ENCODE measurements at regions not wholly inside any gene's neighbourhood (a gene's known extent, or its start where the extent isn't known, plus 50 kb on each side); places are given as distances from the start of the nearest gene placed in this dataset.

DNA sequence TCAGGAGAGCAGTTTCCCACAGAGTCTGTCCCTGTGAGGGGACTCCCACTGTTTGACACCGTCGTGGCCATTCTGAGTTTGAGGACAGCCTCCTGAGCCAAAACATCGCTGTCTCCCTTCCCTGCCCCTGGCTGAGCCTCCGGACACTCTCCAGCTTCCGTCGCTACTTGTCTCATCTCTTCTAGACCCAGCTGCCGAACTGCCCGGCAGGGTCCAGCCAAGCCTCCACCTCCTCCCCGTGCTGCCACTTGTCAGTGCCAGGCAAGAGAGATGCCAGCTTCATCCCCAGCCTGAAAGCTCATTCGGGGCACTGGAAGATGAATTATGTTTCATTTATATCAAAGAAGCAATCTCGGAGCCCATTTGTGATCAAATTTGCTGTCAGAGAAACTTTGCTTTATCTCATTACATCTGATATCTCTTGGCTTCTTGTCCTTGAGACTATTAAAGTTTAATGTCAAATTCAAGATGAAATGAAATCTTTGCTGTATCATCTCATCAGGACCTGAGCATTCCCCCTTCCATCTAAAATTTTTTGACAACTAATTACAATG is 283.9 kb downstream of the BUD13 start:
- no peaks in the 10 kb centered on the region for H3K4me1 ChIP-seq
- no peak for TF ChIP-seq EP300 (IDR thresholded peaks at IDR 0.05)
- TF ChIP-seq POLR2AphosphoS5 (IDR thresholded peaks at IDR 0.05): no peak
- TF ChIP-seq, protein P1, sequence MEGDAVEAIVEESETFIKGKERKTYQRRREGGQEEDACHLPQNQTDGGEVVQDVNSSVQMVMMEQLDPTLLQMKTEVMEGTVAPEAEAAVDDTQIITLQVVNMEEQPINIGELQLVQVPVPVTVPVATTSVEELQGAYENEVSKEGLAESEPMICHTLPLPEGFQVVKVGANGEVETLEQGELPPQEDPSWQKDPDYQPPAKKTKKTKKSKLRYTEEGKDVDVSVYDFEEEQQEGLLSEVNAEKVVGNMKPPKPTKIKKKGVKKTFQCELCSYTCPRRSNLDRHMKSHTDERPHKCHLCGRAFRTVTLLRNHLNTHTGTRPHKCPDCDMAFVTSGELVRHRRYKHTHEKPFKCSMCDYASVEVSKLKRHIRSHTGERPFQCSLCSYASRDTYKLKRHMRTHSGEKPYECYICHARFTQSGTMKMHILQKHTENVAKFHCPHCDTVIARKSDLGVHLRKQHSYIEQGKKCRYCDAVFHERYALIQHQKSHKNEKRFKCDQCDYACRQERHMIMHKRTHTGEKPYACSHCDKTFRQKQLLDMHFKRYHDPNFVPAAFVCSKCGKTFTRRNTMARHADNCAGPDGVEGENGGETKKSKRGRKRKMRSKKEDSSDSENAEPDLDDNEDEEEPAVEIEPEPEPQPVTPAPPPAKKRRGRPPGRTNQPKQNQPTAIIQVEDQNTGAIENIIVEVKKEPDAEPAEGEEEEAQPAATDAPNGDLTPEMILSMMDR (IDR thresholded peaks at IDR 0.05): no peak
- no peak for TF ChIP-seq POLR2A (IDR thresholded peaks at IDR 0.05)
- 79 to 80% methylated on average over 11 of the region's 11 CpGs for WGBS, 2 donors
- H3K27me3 ChIP-seq: no peaks in the 10 kb centered on the region
- H3K27ac ChIP-seq: no peak overlapping the region
- no peak for DNase-seq
- ATAC-seq (ENCODE audit: low FRiP score in 2 of 2): no peak
- no peaks in the 10 kb centered on the region for H3K36me3 ChIP-seq
- H3K9me3 ChIP-seq: no peaks in the 10 kb centered on the region
- no peak overlapping the region for H3K4me3 ChIP-seq

- H3K4me1 ChIP-seq: no peaks in the 10 kb centered on the region
- ATAC-seq (ENCODE audit: low FRiP score in 2 of 2): no peak
These were observed 287.4 kb downstream of the BUD13 start for GRCh38 chr11:116485425-116485824.

GRCh38 chr11:116482716-116483115 is 290.1 kb downstream of the BUD13 start:
- 95 to 100% methylated on average over 1 to 4 of the region's 4 CpGs for WGBS, 2 donors

More at GRCh38 chr11:116485425-116485824, 287.4 kb downstream of the BUD13 start:
- TF ChIP-seq POLR2A (IDR thresholded peaks at IDR 0.05) (no peak), POLR2AphosphoS5 (IDR thresholded peaks at IDR 0.05) (no peak), EP300 (IDR thresholded peaks at IDR 0.05) (no peak)
- TF ChIP-seq, protein P1 (IDR thresholded peaks at IDR 0.05): no peak
- no peak for DNase-seq
- no peak overlapping the region for H3K4me3 ChIP-seq
- WGBS, 2 donors: 88 to 89% methylated on average over 4 of the region's 4 CpGs
- no peaks in the 10 kb centered on the region for H3K9me3 ChIP-seq
- H3K27me3 ChIP-seq: no peaks in the 10 kb centered on the region
- no peaks in the 10 kb centered on the region for H3K36me3 ChIP-seq
- H3K27ac ChIP-seq: no peak overlapping the region

DNA sequence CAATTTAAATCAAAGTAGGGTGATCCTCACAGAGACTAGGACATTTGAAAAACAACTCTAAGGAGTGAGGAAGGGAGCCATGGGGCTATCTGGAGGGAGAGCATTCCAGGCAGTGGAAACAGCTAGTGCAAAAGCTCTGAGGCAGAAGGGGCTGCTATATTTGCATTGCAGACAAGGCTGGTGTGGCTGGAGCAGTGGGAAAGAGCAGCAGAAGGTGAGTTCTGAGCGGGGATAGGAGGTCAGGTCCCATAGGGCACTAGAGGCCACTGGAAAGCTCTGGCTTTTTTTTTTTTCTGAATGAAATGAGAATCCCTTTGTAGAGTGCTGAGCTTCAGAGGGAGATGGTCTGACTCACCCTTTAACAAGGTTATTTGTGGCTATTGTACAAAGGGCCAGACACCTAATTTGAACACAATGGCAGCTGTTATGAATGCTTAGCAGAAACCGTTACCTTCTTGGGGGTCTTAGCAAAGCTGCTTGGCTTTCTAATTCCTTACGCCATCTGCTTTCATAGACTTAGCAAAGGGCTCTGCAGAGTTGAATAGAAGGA is 291.6 kb downstream of the BUD13 start:
- Histone ChIP-seq H3K27ac (no peak overlapping the region), H3K36me3 (no peaks in the 10 kb centered on the region), H3K4me3 (no peak overlapping the region), H3K9me3 (no peaks in the 10 kb centered on the region), H3K27me3 (no peaks in the 10 kb centered on the region), H3K4me1 (no peaks in the 10 kb centered on the region)
- 70 to 89% methylated on average over 3 of the region's 3 CpGs for WGBS, 2 donors
- TF ChIP-seq, protein P1 (IDR thresholded peaks at IDR 0.05): no peak
- TF ChIP-seq POLR2AphosphoS5 (IDR thresholded peaks at IDR 0.05) (no peak), POLR2A (IDR thresholded peaks at IDR 0.05) (no peak), EP300 (IDR thresholded peaks at IDR 0.05) (no peak)
- ATAC-seq (ENCODE audit: low FRiP score in 2 of 2) (no peak), DNase-seq (no peak)

More at GRCh38 chr11:116482716-116483115, 290.1 kb downstream of the BUD13 start:
- Histone ChIP-seq H3K4me1 (no peaks in the 10 kb centered on the region), H3K27me3 (no peaks in the 10 kb centered on the region), H3K9me3 (no peaks in the 10 kb centered on the region), H3K27ac (no peak overlapping the region), H3K4me3 (no peak overlapping the region), H3K36me3 (no peaks in the 10 kb centered on the region)
- DNase-seq (no peak), ATAC-seq (ENCODE audit: low FRiP score in 2 of 2) (no peak)
- TF ChIP-seq POLR2A (IDR thresholded peaks at IDR 0.05) (no peak), EP300 (IDR thresholded peaks at IDR 0.05) (no peak), POLR2AphosphoS5 (IDR thresholded peaks at IDR 0.05) (no peak)
- TF ChIP-seq, protein P1 (IDR thresholded peaks at IDR 0.05): no peak
